ENCODE measurements at regions not wholly inside any gene's neighbourhood (a gene's known extent, or its start where the extent isn't known, plus 50 kb on each side); places are given as distances from the start of the nearest gene placed in this dataset.

GRCh38 chr2:2877427-2877826 is 500.2 kb downstream of the EIPR1 start:
- TF ChIP-seq, protein P1, sequence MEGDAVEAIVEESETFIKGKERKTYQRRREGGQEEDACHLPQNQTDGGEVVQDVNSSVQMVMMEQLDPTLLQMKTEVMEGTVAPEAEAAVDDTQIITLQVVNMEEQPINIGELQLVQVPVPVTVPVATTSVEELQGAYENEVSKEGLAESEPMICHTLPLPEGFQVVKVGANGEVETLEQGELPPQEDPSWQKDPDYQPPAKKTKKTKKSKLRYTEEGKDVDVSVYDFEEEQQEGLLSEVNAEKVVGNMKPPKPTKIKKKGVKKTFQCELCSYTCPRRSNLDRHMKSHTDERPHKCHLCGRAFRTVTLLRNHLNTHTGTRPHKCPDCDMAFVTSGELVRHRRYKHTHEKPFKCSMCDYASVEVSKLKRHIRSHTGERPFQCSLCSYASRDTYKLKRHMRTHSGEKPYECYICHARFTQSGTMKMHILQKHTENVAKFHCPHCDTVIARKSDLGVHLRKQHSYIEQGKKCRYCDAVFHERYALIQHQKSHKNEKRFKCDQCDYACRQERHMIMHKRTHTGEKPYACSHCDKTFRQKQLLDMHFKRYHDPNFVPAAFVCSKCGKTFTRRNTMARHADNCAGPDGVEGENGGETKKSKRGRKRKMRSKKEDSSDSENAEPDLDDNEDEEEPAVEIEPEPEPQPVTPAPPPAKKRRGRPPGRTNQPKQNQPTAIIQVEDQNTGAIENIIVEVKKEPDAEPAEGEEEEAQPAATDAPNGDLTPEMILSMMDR (conservative IDR thresholded peaks at IDR 0.05; ENCODE audit: low read length), result no peak
- no peak for TF ChIP-seq EZH2phosphoT487 (IDR thresholded peaks at IDR 0.05; ENCODE audit: borderline replicate concordance, low read depth, low read length)
- H3K4me1 ChIP-seq (ENCODE audit: insufficient read depth, low read length, poor library complexity, severe bottlenecking), result peaks cover 15% of the 10 kb centered on the region
- no peaks in the 10 kb centered on the region for H3K36me3 ChIP-seq (ENCODE audit: insufficient read depth, low read length)
- no peak overlapping the region for H3K4me2 ChIP-seq (ENCODE audit: low read length)
- no peak overlapping the region for H2AFZ ChIP-seq (ENCODE audit: low read length)
- no TSS peak for BruUV-seq (replicated peaks)
- H3K27ac ChIP-seq (ENCODE audit: low read depth, low read length, poor library complexity, severe bottlenecking), result no peak overlapping the region
- ChIA-PET POLR2A (no interaction called here), CTCF (ENCODE audit: unreplicated experiment) (interaction anchor here (0.5 to 0.6 kb wide), 2 partner anchors 119 to 636 kb away, joined by 3 read pairs; no protein-coding TSS in a partner anchor)
- no peaks in the 10 kb centered on the region for H3K79me2 ChIP-seq (ENCODE audit: insufficient read depth, low read depth, low read length)
- H3K4me3 ChIP-seq (ENCODE audit: low read depth, low read length, poor library complexity, severe bottlenecking), result no peak overlapping the region
- no peaks in the 10 kb centered on the region for H3K9me2 ChIP-seq (ENCODE audit: insufficient read depth, low read length)
- no peaks in the 10 kb centered on the region for H4K20me1 ChIP-seq (ENCODE audit: insufficient read depth, low read length)
- H3K9me3 ChIP-seq (ENCODE audit: low read length), result peaks cover 6% of the 10 kb centered on the region; the same call in 1 of the 2 replicates
- intact Hi-C loops (cut with micrococcal nuclease; ENCODE audit: unreplicated experiment), result no loop called here
- no peak for DNase-seq (ENCODE audit: low spot score)

DNA sequence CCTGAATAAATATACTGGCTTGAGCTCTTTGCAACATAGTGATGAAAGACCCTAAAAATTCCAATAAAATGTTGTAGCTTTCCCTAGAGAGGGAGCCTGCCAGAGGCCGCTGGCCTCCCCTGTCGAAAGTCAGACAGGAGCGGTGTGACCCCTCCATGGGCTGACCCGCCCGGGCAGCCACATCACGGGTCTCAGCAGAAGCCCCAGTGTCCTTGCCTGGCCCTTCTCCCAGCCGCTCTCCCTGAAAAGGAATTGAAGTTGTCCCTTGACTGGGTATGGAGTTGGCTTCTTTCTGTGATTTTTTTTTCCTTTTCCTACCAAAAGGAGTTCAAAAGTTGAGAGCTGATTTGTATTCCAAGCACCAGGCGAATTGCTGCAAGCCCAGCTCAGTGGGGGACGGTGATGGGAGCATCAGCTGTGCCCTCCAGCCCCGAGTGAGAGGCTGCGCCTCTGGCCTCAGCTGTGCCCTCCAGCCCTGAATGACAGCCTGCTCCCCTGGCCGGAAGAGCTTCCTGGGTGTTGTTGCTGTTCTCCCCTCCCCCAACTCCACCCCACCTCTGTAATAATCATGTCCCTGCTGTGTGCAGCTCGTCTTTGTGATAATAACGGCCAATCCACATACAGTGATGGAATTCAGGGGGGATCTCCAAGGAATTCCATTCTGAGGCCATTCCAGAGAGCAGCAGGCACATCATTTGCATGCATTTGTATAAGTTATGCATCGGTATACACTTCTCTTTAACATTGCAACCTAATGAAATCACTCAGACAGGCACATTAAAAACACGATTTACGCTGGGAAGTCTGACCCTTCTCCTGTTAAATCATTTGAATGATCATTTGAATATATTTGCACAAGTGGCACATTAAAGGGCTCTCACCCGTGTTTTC is 501.0 kb downstream of the EIPR1 start:
- H3K4me2 ChIP-seq (ENCODE audit: low read length), result no peak overlapping the region
- TF ChIP-seq, protein P1 (conservative IDR thresholded peaks at IDR 0.05; ENCODE audit: low read length), result no peak
- no peak for TF ChIP-seq EZH2phosphoT487 (IDR thresholded peaks at IDR 0.05; ENCODE audit: borderline replicate concordance, low read depth, low read length)
- H3K9me3 ChIP-seq (ENCODE audit: low read length), result peaks cover 6% of the 10 kb centered on the region; the same call in 1 of the 2 replicates
- intact Hi-C loops (cut with micrococcal nuclease; ENCODE audit: unreplicated experiment), result no loop called here
- DNase-seq (ENCODE audit: low spot score), result peak; percentile 27
- CTCF ChIA-PET (ENCODE audit: unreplicated experiment), result interaction anchor here (0.6 kb wide), 1 partner anchor 120 kb away, joined by 3 read pairs; no protein-coding TSS in a partner anchor
- no peak overlapping the region for H3K27ac ChIP-seq (ENCODE audit: low read depth, low read length, poor library complexity, severe bottlenecking)
- no peaks in the 10 kb centered on the region for H3K79me2 ChIP-seq (ENCODE audit: insufficient read depth, low read depth, low read length)
- peaks cover 15% of the 10 kb centered on the region for H3K4me1 ChIP-seq (ENCODE audit: insufficient read depth, low read length, poor library complexity, severe bottlenecking)
- no peaks in the 10 kb centered on the region for H3K9me2 ChIP-seq (ENCODE audit: insufficient read depth, low read length)
- H3K36me3 ChIP-seq (ENCODE audit: insufficient read depth, low read length), result no peaks in the 10 kb centered on the region
- H4K20me1 ChIP-seq (ENCODE audit: insufficient read depth, low read length), result no peaks in the 10 kb centered on the region
- H2AFZ ChIP-seq (ENCODE audit: low read length), result no peak overlapping the region
- POLR2A ChIA-PET, result no interaction called here
- no peak overlapping the region for H3K4me3 ChIP-seq (ENCODE audit: low read depth, low read length, poor library complexity, severe bottlenecking)
- no TSS peak for BruUV-seq (replicated peaks)

DNA sequence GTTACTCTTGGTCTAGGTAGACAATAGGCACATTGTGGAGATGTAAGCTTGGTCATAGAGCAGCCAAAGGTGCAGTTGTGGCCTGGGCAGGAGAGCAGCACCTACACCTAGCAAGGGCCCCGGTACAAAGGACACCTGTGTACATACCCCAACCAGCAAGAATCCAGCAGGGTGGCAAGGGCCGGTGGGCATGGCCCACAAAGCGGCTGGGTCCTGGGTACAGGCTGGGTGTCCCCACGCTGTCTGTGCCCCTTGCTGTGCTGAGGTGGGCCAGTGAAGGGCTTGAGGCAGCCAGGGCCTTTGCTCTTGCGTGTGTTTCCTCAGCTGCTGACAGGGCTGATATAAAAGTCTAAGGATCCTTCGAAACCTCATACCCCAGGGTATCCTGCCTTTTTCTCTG is 501.8 kb downstream of the EIPR1 start:
- Histone ChIP-seq H2AFZ (ENCODE audit: low read length) (no peak overlapping the region), H4K20me1 (ENCODE audit: insufficient read depth, low read length) (no peaks in the 10 kb centered on the region), H3K79me2 (ENCODE audit: insufficient read depth, low read depth, low read length) (no peaks in the 10 kb centered on the region), H3K4me2 (ENCODE audit: low read length) (no peak overlapping the region), H3K4me3 (ENCODE audit: low read depth, low read length, poor library complexity, severe bottlenecking) (no peak overlapping the region), H3K27ac (ENCODE audit: low read depth, low read length, poor library complexity, severe bottlenecking) (no peak overlapping the region), H3K9me2 (ENCODE audit: insufficient read depth, low read length) (no peaks in the 10 kb centered on the region), H3K4me1 (ENCODE audit: insufficient read depth, low read length, poor library complexity, severe bottlenecking) (peaks cover 17% of the 10 kb centered on the region), H3K36me3 (ENCODE audit: insufficient read depth, low read length) (no peaks in the 10 kb centered on the region), H3K9me3 (ENCODE audit: low read length) (peaks cover 6% of the 10 kb centered on the region; the same call in 1 of the 2 replicates)
- BruUV-seq (replicated peaks), result no TSS peak
- DNase-seq (ENCODE audit: low spot score), result no peak
- no peak for TF ChIP-seq EZH2phosphoT487 (IDR thresholded peaks at IDR 0.05; ENCODE audit: borderline replicate concordance, low read depth, low read length)
- TF ChIP-seq, protein P1 (conservative IDR thresholded peaks at IDR 0.05; ENCODE audit: low read length), result no peak
- intact Hi-C loops (cut with micrococcal nuclease; ENCODE audit: unreplicated experiment), result no loop called here
- POLR2A ChIA-PET, result no interaction called here
- CTCF ChIA-PET (ENCODE audit: unreplicated experiment), result no interaction called here
